Loucy (cell line): ENCODE measurements at regions not wholly inside any gene's neighbourhood (a gene's known extent, or its start where the extent isn't known, plus 50 kb on each side); places are given as distances from the start of the nearest gene placed in this dataset.

ENCODE experiments used
- H2AFZ ChIP-seq: fragments of 200-600 bp; sonication (generic); 2 replicates; pipeline ENCODE4 v1.6.0; 2016; ENCODE audit warnings: antibody characterized with exemption, mild to moderate bottlenecking, low read length, moderate library complexity
- H3F3A ChIP-seq: fragments of 200-600 bp; 2 replicates; pipeline ENCODE4 v1.6.0; 2016; ENCODE audit warnings: antibody characterized with exemption, low read depth, mild to moderate bottlenecking
- H3K27me3 ChIP-seq: fragments of 200-600 bp; sonication (generic); 2 replicates; pipeline ENCODE4 v1.6.1; 2014; ENCODE audit warnings: low read length, mild to moderate bottlenecking; ENCODE audit not compliant: insufficient read depth, poor library complexity, severe bottlenecking
- H3K36me3 ChIP-seq: fragments of 200-600 bp; sonication (generic); 2 replicates; pipeline ENCODE4 v1.6.1; 2016; ENCODE audit warnings: low read length; ENCODE audit not compliant: insufficient read depth
- H3K4me1 ChIP-seq: fragments of 200-600 bp; sonication (generic); 2 replicates; pipeline ENCODE4 v1.5.1; 2014; ENCODE audit warnings: low read length, mild to moderate bottlenecking; ENCODE audit not compliant: insufficient read depth, poor library complexity, severe bottlenecking
- H3K4me2 ChIP-seq: fragments of 200-600 bp; sonication (generic); 2 replicates; pipeline ENCODE4 v1.6.0; 2014; ENCODE audit warnings: antibody characterized with exemption, low read length, low read depth, mild to moderate bottlenecking; ENCODE audit not compliant: poor library complexity, severe bottlenecking
- H3K4me3 ChIP-seq: fragments of 200-600 bp; sonication (generic); 2 replicates; pipeline ENCODE4 v1.5.1; 2014; ENCODE audit warnings: low read length, mild to moderate bottlenecking, mixed read lengths; ENCODE audit not compliant: poor library complexity, severe bottlenecking
- H3K79me2 ChIP-seq: fragments of 200-600 bp; sonication (generic); 2 replicates; pipeline ENCODE4 v1.6.1; 2014; ENCODE audit warnings: low read length; ENCODE audit not compliant: insufficient read depth
- H3K9ac ChIP-seq: fragments of 200-600 bp; sonication (generic); 2 replicates; pipeline ENCODE4 v1.6.0; 2014; ENCODE audit warnings: mild to moderate bottlenecking, low read depth, low read length, moderate library complexity; ENCODE audit not compliant: poor library complexity, severe bottlenecking
- H3K9me2 ChIP-seq: fragments of 200-600 bp; sonication (generic); replicated peaks from 2 replicates; pipeline ENCODE4 v1.6.1; 2016; ENCODE audit warnings: low read depth, low read length, mixed read lengths
- H3K9me3 ChIP-seq: fragments of 200-600 bp; sonication (generic); 2 replicates; pipeline ENCODE4 v1.6.1; 2014; ENCODE audit warnings: mild to moderate bottlenecking, antibody characterized with exemption, low read length, low read depth; ENCODE audit not compliant: insufficient read depth
- H4K20me1 ChIP-seq: fragments of 200-600 bp; sonication (generic); 2 replicates; pipeline ENCODE4 v1.6.0; 2014; ENCODE audit warnings: antibody characterized with exemption, low read length, mild to moderate bottlenecking; ENCODE audit not compliant: insufficient read depth, poor library complexity, severe bottlenecking
- EZH2phosphoT487 ChIP-seq: fragments of 200-600 bp; IDR thresholded peaks from 2 replicates; pipeline ENCODE4 v1.6.1; 2018; ENCODE audit warnings: antibody characterized with exemption, mild to moderate bottlenecking, moderate library complexity, borderline replicate concordance
- TF ChIP-seq, protein P1 (sequence below): fragments of 200-600 bp; sonication (generic); conservative IDR thresholded peaks from 2 replicates; pipeline ENCODE4 v1.5.1; 2014; ENCODE audit warnings: mild to moderate bottlenecking, antibody characterized with exemption, low read length

DNA sequence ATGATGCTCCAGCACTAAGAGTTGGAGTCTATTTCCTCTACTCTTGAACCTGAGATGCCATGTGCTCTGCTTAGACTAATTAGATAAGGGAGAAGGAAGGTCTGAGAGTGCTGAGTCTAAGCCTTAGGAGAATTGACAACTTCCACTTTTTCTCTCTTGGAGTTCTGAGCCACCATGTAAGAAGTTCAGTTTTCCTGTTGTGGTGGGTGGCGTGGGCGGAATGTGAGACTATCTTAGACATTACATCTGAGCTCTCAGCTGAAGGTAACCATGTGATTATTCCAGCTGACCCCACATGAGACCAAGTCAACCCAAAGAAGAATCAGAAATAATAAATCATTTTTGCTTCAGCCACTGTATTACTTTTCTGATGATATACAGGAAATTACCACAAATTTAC lies 404.5 kb upstream of the LRRC7 start:
- Histone ChIP-seq H3K4me1 (no peaks in the 10 kb centered on the region), H3K9me3 (no peaks in the 10 kb centered on the region), H3F3A (no peaks in the 10 kb centered on the region), H3K36me3 (no peaks in the 10 kb centered on the region), H3K79me2 (no peaks in the 10 kb centered on the region), H4K20me1 (no peaks in the 10 kb centered on the region), H3K9ac (no peak overlapping the region), H3K27me3 (no peaks in the 10 kb centered on the region), H3K4me3 (no peak overlapping the region), H3K9me2 (no peaks in the 10 kb centered on the region), H3K4me2 (no peak overlapping the region), H2AFZ (no peak overlapping the region)
- TF ChIP-seq, protein P1, sequence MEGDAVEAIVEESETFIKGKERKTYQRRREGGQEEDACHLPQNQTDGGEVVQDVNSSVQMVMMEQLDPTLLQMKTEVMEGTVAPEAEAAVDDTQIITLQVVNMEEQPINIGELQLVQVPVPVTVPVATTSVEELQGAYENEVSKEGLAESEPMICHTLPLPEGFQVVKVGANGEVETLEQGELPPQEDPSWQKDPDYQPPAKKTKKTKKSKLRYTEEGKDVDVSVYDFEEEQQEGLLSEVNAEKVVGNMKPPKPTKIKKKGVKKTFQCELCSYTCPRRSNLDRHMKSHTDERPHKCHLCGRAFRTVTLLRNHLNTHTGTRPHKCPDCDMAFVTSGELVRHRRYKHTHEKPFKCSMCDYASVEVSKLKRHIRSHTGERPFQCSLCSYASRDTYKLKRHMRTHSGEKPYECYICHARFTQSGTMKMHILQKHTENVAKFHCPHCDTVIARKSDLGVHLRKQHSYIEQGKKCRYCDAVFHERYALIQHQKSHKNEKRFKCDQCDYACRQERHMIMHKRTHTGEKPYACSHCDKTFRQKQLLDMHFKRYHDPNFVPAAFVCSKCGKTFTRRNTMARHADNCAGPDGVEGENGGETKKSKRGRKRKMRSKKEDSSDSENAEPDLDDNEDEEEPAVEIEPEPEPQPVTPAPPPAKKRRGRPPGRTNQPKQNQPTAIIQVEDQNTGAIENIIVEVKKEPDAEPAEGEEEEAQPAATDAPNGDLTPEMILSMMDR, result no peak
- TF ChIP-seq EZH2phosphoT487, result no peak

DNA sequence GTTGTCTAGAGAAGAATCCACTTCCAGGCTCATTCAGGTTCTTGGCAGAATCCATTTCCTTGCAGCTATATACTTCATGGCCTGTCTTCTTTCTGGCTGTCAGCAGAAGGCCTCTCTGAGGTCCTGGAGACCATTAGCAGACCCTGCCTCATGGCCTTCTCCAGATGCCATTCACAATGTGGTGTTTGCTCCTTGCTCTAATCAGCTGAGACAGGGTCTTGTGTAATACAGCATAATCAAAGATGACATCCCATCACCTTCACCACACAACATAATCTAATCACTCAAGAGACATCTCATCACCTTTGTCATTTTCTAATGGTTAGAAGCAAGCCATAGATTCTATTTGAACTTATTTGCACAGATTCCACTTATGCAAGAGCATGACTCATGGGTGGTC lies 403.9 kb upstream of the LRRC7 start:
- H3K9me2 ChIP-seq, result no peaks in the 10 kb centered on the region
- no peaks in the 10 kb centered on the region for H3F3A ChIP-seq
- no peaks in the 10 kb centered on the region for H4K20me1 ChIP-seq
- no peak overlapping the region for H3K9ac ChIP-seq
- H3K4me3 ChIP-seq, result no peak overlapping the region
- H3K27me3 ChIP-seq, result no peaks in the 10 kb centered on the region
- no peak for TF ChIP-seq EZH2phosphoT487
- TF ChIP-seq, protein P1, result no peak
- H3K79me2 ChIP-seq, result no peaks in the 10 kb centered on the region
- H3K4me1 ChIP-seq, result no peaks in the 10 kb centered on the region
- no peak overlapping the region for H3K4me2 ChIP-seq
- H2AFZ ChIP-seq, result no peak overlapping the region
- no peaks in the 10 kb centered on the region for H3K9me3 ChIP-seq
- no peaks in the 10 kb centered on the region for H3K36me3 ChIP-seq

DNA sequence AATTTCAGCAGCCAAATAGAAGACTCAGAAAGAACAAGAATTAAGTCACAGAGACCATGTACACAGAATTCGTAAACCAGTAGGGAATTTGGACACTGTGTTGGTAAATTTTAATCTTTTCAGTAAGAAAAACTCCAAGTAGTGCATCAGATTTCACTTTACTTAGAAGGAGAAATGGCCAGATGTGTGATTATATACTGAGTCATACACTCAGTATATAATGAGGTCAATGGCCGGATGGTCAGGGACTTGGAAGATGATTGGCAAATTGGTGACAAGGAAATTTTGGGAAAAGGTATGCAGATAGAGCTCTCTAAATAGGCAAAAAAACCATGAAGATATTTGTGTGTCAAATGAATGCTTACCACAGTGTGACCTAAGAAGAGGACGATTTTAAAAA lies 399.8 kb upstream of the LRRC7 start:
- H3K9me2 ChIP-seq, result no peaks in the 10 kb centered on the region

More for the DNA sequence above, 399.8 kb upstream of the LRRC7 start:
- no peak overlapping the region for H3K9ac ChIP-seq
- no peaks in the 10 kb centered on the region for H3K79me2 ChIP-seq
- no peaks in the 10 kb centered on the region for H4K20me1 ChIP-seq
- H2AFZ ChIP-seq, result no peak overlapping the region
- H3K4me1 ChIP-seq, result no peaks in the 10 kb centered on the region
- no peaks in the 10 kb centered on the region for H3K27me3 ChIP-seq
- TF ChIP-seq, protein P1, result no peak
- no peak for TF ChIP-seq EZH2phosphoT487
- H3K36me3 ChIP-seq, result no peaks in the 10 kb centered on the region
- no peak overlapping the region for H3K4me2 ChIP-seq
- H3F3A ChIP-seq, result no peaks in the 10 kb centered on the region
- no peak overlapping the region for H3K4me3 ChIP-seq
- no peaks in the 10 kb centered on the region for H3K9me3 ChIP-seq
